LHCN-M2 (cell line): ENCODE measurements at regions not wholly inside any gene's neighbourhood (a gene's known extent, or its start where the extent isn't known, plus 50 kb on each side); places are given as distances from the start of the nearest gene placed in this dataset.

Experiments used
- DNase-seq: peaks from one replicate; pipeline ENCODE4 v3.0.0-alpha.2; 2012; ENCODE audit warnings: low read depth

GRCh38 chr16:65681406-65681805 lies 559.5 kb upstream of the CDH11 start:
- DNase-seq: no peak

GRCh38 chr16:65679785-65680184 lies 557.9 kb upstream of the CDH11 start:
- no peak for DNase-seq

- no peak for DNase-seq
Observed at GRCh38 chr16:65675161-65675560, 553.3 kb upstream of the CDH11 start.

- no peak for DNase-seq
Observed at GRCh38 chr16:65672960-65673359, 551.1 kb upstream of the CDH11 start.

- no peak for DNase-seq
Observed at GRCh38 chr16:65671071-65671470, 549.2 kb upstream of the CDH11 start.

GRCh38 chr16:65668064-65668595 lies 546.3 kb upstream of the CDH11 start:
- DNase-seq: no peak

- no peak for DNase-seq
Observed at GRCh38 chr16:65667011-65667578, 545.2 kb upstream of the CDH11 start.

GRCh38 chr16:65666132-65666941 lies 544.5 kb upstream of the CDH11 start:
- no peak for DNase-seq

GRCh38 chr16:65665586-65665985 lies 543.7 kb upstream of the CDH11 start:
- DNase-seq: no peak

GRCh38 chr16:65663774-65664173 lies 541.9 kb upstream of the CDH11 start:
- DNase-seq: no peak

- no peak for DNase-seq
Observed at GRCh38 chr16:65662256-65662655, 540.4 kb upstream of the CDH11 start.

GRCh38 chr16:65661558-65661957 lies 539.7 kb upstream of the CDH11 start:
- no peak for DNase-seq

GRCh38 chr16:65660390-65660789 lies 538.5 kb upstream of the CDH11 start:
- DNase-seq: no peak

- no peak for DNase-seq
Observed at GRCh38 chr16:65659758-65660157, 537.9 kb upstream of the CDH11 start.

- DNase-seq: peak; percentile 0
Observed at GRCh38 chr16:65658787-65659220, 536.9 kb upstream of the CDH11 start.

GRCh38 chr16:65658349-65658748 lies 536.5 kb upstream of the CDH11 start:
- DNase-seq: peak; percentile 13

GRCh38 chr16:65657556-65657955 lies 535.7 kb upstream of the CDH11 start:
- no peak for DNase-seq

GRCh38 chr16:65657071-65657494 lies 535.2 kb upstream of the CDH11 start:
- no peak for DNase-seq

- no peak for DNase-seq
Observed at GRCh38 chr16:65655802-65656201, 533.9 kb upstream of the CDH11 start.

- no peak for DNase-seq
Observed at GRCh38 chr16:65648101-65648500, 526.2 kb upstream of the CDH11 start.

GRCh38 chr16:65644821-65645220 lies 523.0 kb upstream of the CDH11 start:
- DNase-seq: no peak

GRCh38 chr16:65641762-65642289 lies 520.0 kb upstream of the CDH11 start:
- no peak for DNase-seq
